ENCODE measurements at regions not wholly inside any gene's neighbourhood (a gene's known extent, or its start where the extent isn't known, plus 50 kb on each side); places are given as distances from the start of the nearest gene placed in this dataset.

- Histone ChIP-seq H3K36me3 (ENCODE audit: low read depth) (no peaks in the 10 kb centered on the region), H3K4me3 (no peak overlapping the region), H3K4me1 (ENCODE audit: low read depth) (no peaks in the 10 kb centered on the region), H3K9me3 (no peaks in the 10 kb centered on the region)
- no peak for TF ChIP-seq CTCF (IDR thresholded peaks at IDR 0.05)
- no peak for DNase-seq
- ATAC-seq: no peak
- intact Hi-C loops (cut with DNase I, micrococcal nuclease): no loop called here
These were observed 438.2 kb upstream of the LRRC7 start for GRCh38 chr1:69129538-69129937.

- Histone ChIP-seq H3K4me3 (no peak overlapping the region), H3K36me3 (ENCODE audit: low read depth) (no peaks in the 10 kb centered on the region), H3K9me3 (peaks cover 19% of the 10 kb centered on the region), H3K4me1 (ENCODE audit: low read depth) (no peaks in the 10 kb centered on the region)
- TF ChIP-seq CTCF (IDR thresholded peaks at IDR 0.05): no peak
- ATAC-seq (no peak), DNase-seq (no peak)
- intact Hi-C loops (cut with DNase I, micrococcal nuclease): no loop called here
These were observed 429.6 kb upstream of the LRRC7 start for GRCh38 chr1:69138172-69138571.

- intact Hi-C loops (cut with DNase I, micrococcal nuclease): no loop called here
- ATAC-seq: no peak
These were observed 428.7 kb upstream of the LRRC7 start for GRCh38 chr1:69139007-69139406.

GRCh38 chr1:69146303-69146702 lies 421.4 kb upstream of the LRRC7 start:
- peaks cover 3% of the 10 kb centered on the region for H3K9me3 ChIP-seq
- intact Hi-C loops (cut with DNase I, micrococcal nuclease): no loop called here
- H3K4me1 ChIP-seq (ENCODE audit: low read depth): no peaks in the 10 kb centered on the region

More at GRCh38 chr1:69139007-69139406, 428.7 kb upstream of the LRRC7 start:
- H3K36me3 ChIP-seq (ENCODE audit: low read depth): no peaks in the 10 kb centered on the region
- TF ChIP-seq CTCF (IDR thresholded peaks at IDR 0.05): no peak
- DNase-seq: no peak
- peaks cover 19% of the 10 kb centered on the region for H3K9me3 ChIP-seq
- no peak overlapping the region for H3K4me3 ChIP-seq
- H3K4me1 ChIP-seq (ENCODE audit: low read depth): no peaks in the 10 kb centered on the region

GRCh38 chr1:69148731-69149130 lies 419.0 kb upstream of the LRRC7 start:
- ATAC-seq: no peak
- no peak overlapping the region for H3K4me3 ChIP-seq
- H3K4me1 ChIP-seq (ENCODE audit: low read depth): no peaks in the 10 kb centered on the region
- TF ChIP-seq CTCF (IDR thresholded peaks at IDR 0.05): no peak
- H3K36me3 ChIP-seq (ENCODE audit: low read depth): no peaks in the 10 kb centered on the region
- intact Hi-C loops (cut with DNase I, micrococcal nuclease): no loop called here
- no peaks in the 10 kb centered on the region for H3K9me3 ChIP-seq
- no peak for DNase-seq

More at GRCh38 chr1:69146303-69146702, 421.4 kb upstream of the LRRC7 start:
- TF ChIP-seq CTCF (IDR thresholded peaks at IDR 0.05): no peak
- Histone ChIP-seq H3K4me3 (no peak overlapping the region), H3K36me3 (ENCODE audit: low read depth) (no peaks in the 10 kb centered on the region)
- DNase-seq (no peak), ATAC-seq (no peak)

Measured in mucosa of descending colon (tissue), 3 donors.